ENCODE measurements at regions not wholly inside any gene's neighbourhood (a gene's known extent, or its start where the extent isn't known, plus 50 kb on each side); places are given as distances from the start of the nearest gene placed in this dataset.

- TF ChIP-seq CHD2 (IDR thresholded peaks at IDR 0.05; ENCODE audit: low read length, partially characterized antibody) = peak; percentile 39
- TF ChIP-seq POLR2AphosphoS5 (IDR thresholded peaks at IDR 0.05; ENCODE audit: low read depth, low read length) = no peak
- no peak for TF ChIP-seq TAF1 (IDR thresholded peaks at IDR 0.05; ENCODE audit: borderline replicate concordance, low read depth, low read length)
Measured at GRCh38 chr14:49164074-49164473, 422.1 kb downstream of the RPS29 start (continued).

DNA sequence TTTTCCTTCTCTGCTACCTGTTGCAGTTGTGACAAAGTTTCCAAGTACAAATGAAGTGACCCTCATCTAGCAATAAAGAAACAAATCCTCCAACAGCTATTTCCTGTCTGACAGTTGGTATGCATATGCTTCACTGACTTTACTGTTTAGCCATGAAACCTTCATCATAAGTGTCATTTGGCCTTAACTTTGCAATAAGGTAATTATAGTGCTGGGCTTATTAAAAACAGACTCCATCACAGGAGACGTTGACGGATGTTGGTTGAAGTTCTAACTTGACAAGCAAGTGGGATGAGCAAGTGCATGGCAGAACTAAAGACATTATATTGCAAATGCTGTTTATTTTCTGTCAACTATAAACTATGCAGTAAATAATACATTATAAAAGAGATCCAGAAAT is 425.2 kb downstream of the RPS29 start:
- no peaks in the 10 kb centered on the region for H3K27me3 ChIP-seq (ENCODE audit: insufficient read depth)
- no peak overlapping the region for H3K27ac ChIP-seq (ENCODE audit: low read depth in 2 of 2, low read length in 1 of 2)
- H3K4me2 ChIP-seq = no peak overlapping the region
- no peak for TF ChIP-seq MXI1 (IDR thresholded peaks at IDR 0.05; ENCODE audit: low read depth, low read length)
- no peak for TF ChIP-seq RXRA (IDR thresholded peaks at IDR 0.05; ENCODE audit: borderline replicate concordance, low read depth)
- no peak for TF ChIP-seq GABPA (IDR thresholded peaks at IDR 0.05; ENCODE audit: low read depth)
- TF ChIP-seq FOXJ3 (CRISPR knock-in tag; IDR thresholded peaks at IDR 0.05) = no peak
- TF ChIP-seq SMC3 (IDR thresholded peaks at IDR 0.05; ENCODE audit: low read depth, low read length) = no peak
- no peak for TF ChIP-seq CHD2 (IDR thresholded peaks at IDR 0.05; ENCODE audit: low read length, partially characterized antibody)
- no peak for TF ChIP-seq EZH2phosphoT487 (IDR thresholded peaks at IDR 0.05; ENCODE audit: borderline replicate concordance, low read depth)
- TF ChIP-seq USF2 (IDR thresholded peaks at IDR 0.05; ENCODE audit: borderline replicate concordance, low read depth, low read length) = no peak
- TF ChIP-seq NFIC (IDR thresholded peaks at IDR 0.05; ENCODE audit: borderline replicate concordance) = no peak
- TF ChIP-seq, protein P1, sequence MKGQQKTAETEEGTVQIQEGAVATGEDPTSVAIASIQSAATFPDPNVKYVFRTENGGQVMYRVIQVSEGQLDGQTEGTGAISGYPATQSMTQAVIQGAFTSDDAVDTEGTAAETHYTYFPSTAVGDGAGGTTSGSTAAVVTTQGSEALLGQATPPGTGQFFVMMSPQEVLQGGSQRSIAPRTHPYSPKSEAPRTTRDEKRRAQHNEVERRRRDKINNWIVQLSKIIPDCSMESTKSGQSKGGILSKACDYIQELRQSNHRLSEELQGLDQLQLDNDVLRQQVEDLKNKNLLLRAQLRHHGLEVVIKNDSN (IDR thresholded peaks at IDR 0.05; ENCODE audit: borderline replicate concordance, low read depth) = no peak
- TF ChIP-seq TCF12 (IDR thresholded peaks at IDR 0.05) = no peak
- TF ChIP-seq, protein P2, sequence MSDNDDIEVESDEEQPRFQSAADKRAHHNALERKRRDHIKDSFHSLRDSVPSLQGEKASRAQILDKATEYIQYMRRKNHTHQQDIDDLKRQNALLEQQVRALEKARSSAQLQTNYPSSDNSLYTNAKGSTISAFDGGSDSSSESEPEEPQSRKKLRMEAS (IDR thresholded peaks at IDR 0.05; ENCODE audit: low read depth) = no peak
- TF ChIP-seq TEAD4 (IDR thresholded peaks at IDR 0.05; ENCODE audit: borderline replicate concordance, insufficient read depth) = no peak
- TF ChIP-seq TAF1 (IDR thresholded peaks at IDR 0.05; ENCODE audit: borderline replicate concordance, low read depth, low read length) = no peak
- TF ChIP-seq GATA2 (CRISPR knock-in tag; IDR thresholded peaks at IDR 0.05) = no peak
- TF ChIP-seq, protein P3, sequence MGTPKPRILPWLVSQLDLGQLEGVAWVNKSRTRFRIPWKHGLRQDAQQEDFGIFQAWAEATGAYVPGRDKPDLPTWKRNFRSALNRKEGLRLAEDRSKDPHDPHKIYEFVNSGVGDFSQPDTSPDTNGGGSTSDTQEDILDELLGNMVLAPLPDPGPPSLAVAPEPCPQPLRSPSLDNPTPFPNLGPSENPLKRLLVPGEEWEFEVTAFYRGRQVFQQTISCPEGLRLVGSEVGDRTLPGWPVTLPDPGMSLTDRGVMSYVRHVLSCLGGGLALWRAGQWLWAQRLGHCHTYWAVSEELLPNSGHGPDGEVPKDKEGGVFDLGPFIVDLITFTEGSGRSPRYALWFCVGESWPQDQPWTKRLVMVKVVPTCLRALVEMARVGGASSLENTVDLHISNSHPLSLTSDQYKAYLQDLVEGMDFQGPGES (IDR thresholded peaks at IDR 0.05; ENCODE audit: low read depth, low read length) = no peak
- no peak for TF ChIP-seq SIN3A (IDR thresholded peaks at IDR 0.05; ENCODE audit: borderline replicate concordance, low read depth, low read length)
- H4K20me1 ChIP-seq (ENCODE audit: insufficient read depth) = no peaks in the 10 kb centered on the region
- H3K79me2 ChIP-seq (ENCODE audit: insufficient read depth) = no peaks in the 10 kb centered on the region
- POLR2A ChIA-PET = no interaction called here
- H3K36me3 ChIP-seq (replicated peaks in 1 of 2; ENCODE audit: control insufficient read depth in 1 of 2, insufficient read depth in 2 of 2, low read length in 1 of 2) = no peaks in the 10 kb centered on the region
- no peak overlapping the region for H2AFZ ChIP-seq (ENCODE audit: low read depth)
- WGBS (ENCODE audit: low lambda C conversion rate) = 32% methylated on average over 2 of the region's 2 CpGs
- no peaks in the 10 kb centered on the region for H3K9me3 ChIP-seq
- DNase-seq = no peak
- no peaks in the 10 kb centered on the region for H3F3A ChIP-seq (replicated peaks; ENCODE audit: insufficient read depth)
- no peak overlapping the region for H3K9ac ChIP-seq
- H3K4me1 ChIP-seq (ENCODE audit: control insufficient read depth in 1 of 2, insufficient read depth in 2 of 2, low read depth in 1 of 2, low read length in 1 of 2) = peaks cover 0 to 2% of the 10 kb centered on the region in 2 experiments; a peak in 2 of 4 replicates
- H3K4me3 ChIP-seq (ENCODE audit: low read depth in 2 of 2, low read length in 1 of 2) = no peak overlapping the region
- no peaks in the 10 kb centered on the region for H3K9me2 ChIP-seq
- CTCF ChIA-PET = interaction anchor here (1.3 kb wide), 1 partner anchor 12 kb away, joined by 4 read pairs; no protein-coding TSS in a partner anchor

All from SK-N-SH (cell line).